Muscle of leg (tissue), 3 donors: ENCODE measurements at regions not wholly inside any gene's neighbourhood (a gene's known extent, or its start where the extent isn't known, plus 50 kb on each side); places are given as distances from the start of the nearest gene placed in this dataset.

Experiments
- DNase-seq: peaks from one replicate; pipeline ENCODE4 v3.0.0; 2013
- H3K27ac ChIP-seq: one replicate; pipeline ENCODE4 v1.5.1; 2013; ENCODE audit warnings: mild to moderate bottlenecking, low read length, control low read depth
- H3K27me3 ChIP-seq: one replicate; pipeline ENCODE4 v1.6.1; 2013; ENCODE audit warnings: low read length; ENCODE audit not compliant: control insufficient read depth, insufficient read depth
- H3K36me3 ChIP-seq: one replicate; pipeline ENCODE4 v1.6.1; 2013; ENCODE audit warnings: low read length; ENCODE audit not compliant: control insufficient read depth, insufficient read depth
- H3K4me1 ChIP-seq: one replicate; pipeline ENCODE4 v1.6.1; 2013; ENCODE audit warnings: low read length; ENCODE audit not compliant: control insufficient read depth, insufficient read depth
- H3K4me3 ChIP-seq: one replicate; pipeline ENCODE4 v1.5.1; 2013; ENCODE audit warnings: low read length, control low read depth
- H3K9me3 ChIP-seq: replicated peaks from 2 replicates; pipeline ENCODE4 v1.6.1; 2013; ENCODE audit warnings: low read depth, low read length; ENCODE audit not compliant: control insufficient read depth
- WGBS: methylation state at CpG from one replicate; pipeline ENCODE4 v1.1.5; 2013; ENCODE audit warnings: missing lambda C conversion rate; ENCODE audit not compliant: insufficient coverage; 5-methylcytosine and 5-hydroxymethylcytosine counted together

- WGBS: 67% methylated on average over 1 of the region's 7 CpGs
- no peak for DNase-seq
Measured at GRCh38 chr20:17003170-17003870, 223.5 kb upstream of the PCSK2 start.

GRCh38 chr20:17010181-17010580 is 216.7 kb upstream of the PCSK2 start:
- Histone ChIP-seq H3K27ac (no peak overlapping the region), H3K4me3 (no peak overlapping the region), H3K27me3 (no peaks in the 10 kb centered on the region), H3K9me3 (no peaks in the 10 kb centered on the region), H3K4me1 (no peaks in the 10 kb centered on the region), H3K36me3 (no peaks in the 10 kb centered on the region)
- no CpG with 5 or more reads among the region's 1 CpG for WGBS
- DNase-seq: no peak

More at GRCh38 chr20:17003170-17003870, 223.5 kb upstream of the PCSK2 start:
- no peaks in the 10 kb centered on the region for H3K27me3 ChIP-seq
- no peak overlapping the region for H3K4me3 ChIP-seq
- H3K27ac ChIP-seq: no peak overlapping the region
- no peaks in the 10 kb centered on the region for H3K4me1 ChIP-seq
- H3K9me3 ChIP-seq: no peaks in the 10 kb centered on the region
- no peaks in the 10 kb centered on the region for H3K36me3 ChIP-seq

DNA sequence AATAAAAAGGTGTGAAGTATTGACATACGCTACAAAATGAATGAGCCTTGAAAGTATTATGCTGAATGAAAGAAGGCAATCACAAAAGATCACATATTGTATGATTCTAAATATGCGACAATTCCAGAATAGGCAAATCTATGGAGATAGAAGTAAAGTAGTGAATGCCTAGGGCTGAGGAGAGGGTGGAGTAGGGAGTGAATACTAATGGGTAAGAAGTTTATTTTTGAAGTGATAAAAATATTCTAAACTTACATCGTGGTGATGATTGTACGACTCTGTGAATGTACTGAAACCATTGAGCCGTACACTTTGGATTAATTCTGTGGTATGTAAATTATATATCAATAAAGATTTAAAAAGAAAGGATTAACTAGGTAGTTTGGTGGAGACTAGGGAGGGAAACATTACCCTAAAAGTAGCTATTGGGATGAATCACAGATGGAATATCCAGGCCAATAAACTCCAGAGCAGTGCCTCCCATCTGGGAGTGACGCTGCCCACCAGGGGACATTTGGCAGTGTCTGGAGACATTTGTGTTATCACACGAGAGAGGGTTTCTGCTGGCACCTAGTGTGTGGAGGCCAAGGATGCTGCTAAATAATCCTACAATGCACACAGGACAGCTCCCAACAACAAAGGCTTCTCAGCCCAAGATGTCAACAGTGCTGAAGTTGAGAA is 214.2 kb upstream of the PCSK2 start:
- 76% methylated on average over 2 of the region's 7 CpGs for WGBS
- H3K36me3 ChIP-seq: no peaks in the 10 kb centered on the region
- H3K27me3 ChIP-seq: no peaks in the 10 kb centered on the region
- no peak for DNase-seq
- H3K4me3 ChIP-seq: no peak overlapping the region
- no peaks in the 10 kb centered on the region for H3K9me3 ChIP-seq
- H3K4me1 ChIP-seq: no peaks in the 10 kb centered on the region
- H3K27ac ChIP-seq: no peak overlapping the region

GRCh38 chr20:17014217-17014616 is 212.6 kb upstream of the PCSK2 start:
- H3K27ac ChIP-seq: no peak overlapping the region
- H3K9me3 ChIP-seq: no peaks in the 10 kb centered on the region
- H3K4me1 ChIP-seq: no peaks in the 10 kb centered on the region
- no peaks in the 10 kb centered on the region for H3K27me3 ChIP-seq
- H3K36me3 ChIP-seq: no peaks in the 10 kb centered on the region
- DNase-seq: no peak
- WGBS: 0% methylated on average over 1 of the region's 5 CpGs
- H3K4me3 ChIP-seq: no peak overlapping the region

DNA sequence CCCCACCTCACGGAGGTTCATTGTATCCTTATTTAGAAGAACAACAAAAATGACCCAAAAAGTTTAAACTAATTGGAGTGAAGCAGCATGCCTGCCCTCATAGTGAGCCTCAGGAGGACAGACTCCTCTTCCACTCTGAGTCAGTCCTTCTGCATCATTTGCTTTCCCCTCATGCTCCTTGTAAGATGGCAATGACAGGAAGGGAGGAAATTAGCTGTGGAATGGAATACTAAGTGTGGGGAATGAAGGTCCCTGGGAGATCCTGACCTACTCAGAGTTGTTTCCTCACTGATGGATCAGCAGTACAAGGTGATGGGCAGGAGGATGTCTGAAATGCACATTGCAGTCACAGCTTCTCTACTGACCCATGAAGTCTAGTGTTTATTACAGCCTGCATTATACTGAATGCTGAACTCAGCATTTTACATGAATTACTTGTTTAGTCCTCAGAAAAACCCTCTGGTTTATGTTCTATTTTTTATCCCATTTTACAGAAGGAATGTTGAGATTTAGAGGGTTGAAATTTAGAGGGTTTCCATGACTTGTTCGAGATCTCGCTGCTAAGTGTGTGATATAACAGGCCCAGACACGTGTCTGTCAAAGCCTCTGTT is 212.0 kb upstream of the PCSK2 start:
- H3K36me3 ChIP-seq: no peaks in the 10 kb centered on the region
- WGBS: 73% methylated on average over 3 of the region's 4 CpGs
- no peaks in the 10 kb centered on the region for H3K9me3 ChIP-seq
- H3K27ac ChIP-seq: no peak overlapping the region
- DNase-seq: no peak
- H3K4me3 ChIP-seq: no peak overlapping the region
- H3K27me3 ChIP-seq: no peaks in the 10 kb centered on the region
- no peaks in the 10 kb centered on the region for H3K4me1 ChIP-seq

GRCh38 chr20:17017232-17017631 is 209.6 kb upstream of the PCSK2 start:
- Histone ChIP-seq H3K36me3 (no peaks in the 10 kb centered on the region), H3K27ac (no peak overlapping the region), H3K4me1 (no peaks in the 10 kb centered on the region), H3K27me3 (no peaks in the 10 kb centered on the region), H3K9me3 (no peaks in the 10 kb centered on the region), H3K4me3 (no peak overlapping the region)
- DNase-seq: no peak
- no CpG with 5 or more reads among the region's 2 CpGs for WGBS

GRCh38 chr20:17021481-17021880 is 205.4 kb upstream of the PCSK2 start:
- H3K27ac ChIP-seq: no peak overlapping the region
- H3K9me3 ChIP-seq: no peaks in the 10 kb centered on the region
- H3K27me3 ChIP-seq: no peaks in the 10 kb centered on the region
- no peak overlapping the region for H3K4me3 ChIP-seq
- no peak for DNase-seq
- no peaks in the 10 kb centered on the region for H3K36me3 ChIP-seq
- H3K4me1 ChIP-seq: no peaks in the 10 kb centered on the region

GRCh38 chr20:17023036-17023435 is 203.8 kb upstream of the PCSK2 start:
- Histone ChIP-seq H3K4me3 (no peak overlapping the region), H3K27me3 (no peaks in the 10 kb centered on the region), H3K27ac (no peak overlapping the region), H3K36me3 (no peaks in the 10 kb centered on the region), H3K9me3 (no peaks in the 10 kb centered on the region), H3K4me1 (no peaks in the 10 kb centered on the region)
- WGBS: no CpG with 5 or more reads among the region's 1 CpG
- no peak for DNase-seq

- Histone ChIP-seq H3K4me3 (no peak overlapping the region), H3K27ac (no peak overlapping the region), H3K27me3 (no peaks in the 10 kb centered on the region), H3K4me1 (no peaks in the 10 kb centered on the region), H3K36me3 (no peaks in the 10 kb centered on the region), H3K9me3 (no peaks in the 10 kb centered on the region)
- no peak for DNase-seq
- WGBS: 33% methylated on average over 7 of the region's 8 CpGs
Measured at GRCh38 chr20:17023806-17024205, 203.0 kb upstream of the PCSK2 start.

DNA sequence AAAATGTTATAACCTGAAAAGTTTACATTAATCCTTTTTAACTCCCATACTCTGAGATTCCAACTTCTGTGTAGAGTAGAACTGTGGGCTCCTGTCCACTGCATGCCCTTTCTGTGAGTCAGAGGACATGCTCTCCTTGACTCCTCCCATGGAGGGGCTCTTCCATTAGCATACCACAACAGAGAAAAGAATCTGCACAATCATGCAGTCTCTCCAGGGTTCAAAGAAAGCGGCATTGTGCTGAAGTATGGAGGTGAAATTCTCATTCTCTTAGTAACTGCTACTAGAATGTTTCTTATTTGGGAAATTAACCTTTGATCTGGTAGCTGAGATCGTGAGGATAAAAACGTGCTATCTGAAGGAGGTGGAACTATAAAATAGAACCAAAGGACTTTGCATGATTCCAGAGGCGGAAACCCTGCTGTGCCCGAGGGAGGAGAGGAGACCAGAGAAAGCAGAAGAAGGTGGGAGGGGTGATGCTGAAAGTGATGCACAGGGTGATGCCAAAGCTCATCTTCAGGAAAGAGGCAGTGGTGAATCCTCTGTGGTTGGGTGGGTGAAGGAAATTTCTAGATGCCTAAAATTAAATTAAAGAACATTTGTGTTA is 202.2 kb upstream of the PCSK2 start:
- no peak overlapping the region for H3K27ac ChIP-seq
- H3K36me3 ChIP-seq: no peaks in the 10 kb centered on the region
- H3K9me3 ChIP-seq: no peaks in the 10 kb centered on the region
- no peaks in the 10 kb centered on the region for H3K4me1 ChIP-seq
- DNase-seq: no peak
- no peak overlapping the region for H3K4me3 ChIP-seq
- 34% methylated on average over 4 of the region's 5 CpGs for WGBS
- H3K27me3 ChIP-seq: no peaks in the 10 kb centered on the region
